Calu3 (cell line): ENCODE measurements at regions not wholly inside any gene's neighbourhood (a gene's known extent, or its start where the extent isn't known, plus 50 kb on each side); places are given as distances from the start of the nearest gene placed in this dataset.

ENCODE experiments used
- BruUV-seq: library from RNA; stranded (reverse); fragments of 400-500 nt; replicated peaks from 2 replicates; lab custom pipeline; 2021; lab: Mats Ljungman, UMichigan
- CTCF ChIA-PET: fragments of 300-600 bp; sonication (Branson Sonifier 250); formaldehyde crosslinking; loops from one replicate; lab custom pipeline; 2022; ENCODE audit warnings: antibody characterized with exemption; lab: Charles Lee
- DNase-seq: peaks from one replicate; pipeline ENCODE4 v3.0.0; 2022
- H3K27ac Mint-ChIP-seq: one replicate; pipeline ENCODE4 v1.8.0; 2022; ENCODE audit warnings: mixed read lengths; ENCODE audit not compliant: unreplicated experiment
- H3K27me3 Mint-ChIP-seq: one replicate; pipeline ENCODE4 v1.8.0; 2022; ENCODE audit warnings: mixed read lengths; ENCODE audit not compliant: unreplicated experiment
- H3K36me3 Mint-ChIP-seq: one replicate; pipeline ENCODE4 v1.8.0; 2022; ENCODE audit warnings: mild to moderate bottlenecking, moderate library complexity, mixed read lengths; ENCODE audit not compliant: insufficient read depth, unreplicated experiment
- H3K4me1 Mint-ChIP-seq: one replicate; pipeline ENCODE4 v1.8.0; 2022; ENCODE audit warnings: mild to moderate bottlenecking, low read depth, mixed read lengths; ENCODE audit not compliant: unreplicated experiment
- H3K4me3 Mint-ChIP-seq: one replicate; pipeline ENCODE4 v1.8.0; 2022; ENCODE audit warnings: mild to moderate bottlenecking, low read depth, moderate library complexity, mixed read lengths; ENCODE audit not compliant: unreplicated experiment
- H3K9me3 Mint-ChIP-seq: one replicate; pipeline ENCODE4 v1.8.0; 2022; ENCODE audit warnings: low read depth, mixed read lengths; ENCODE audit not compliant: unreplicated experiment
- CTCF ChIP-seq: fragments of 200-600 bp; IDR thresholded peaks from one replicate; pipeline ENCODE4 v1.8.0; 2022; ENCODE audit warnings: antibody characterized with exemption; ENCODE audit not compliant: unreplicated experiment
- intact Hi-C: fragments of 100-400 bp; cut with micrococcal nuclease; formaldehyde crosslinking; loops from one replicate; pipeline ENCODE4 v1.10.0; 2022; ENCODE audit not compliant: unreplicated experiment

GRCh38 chr13:78169386-78169785, 250.8 kb upstream of the EDNRB start:
- Mint-ChIP-seq H3K9me3 (no peaks in the 10 kb centered on the region), H3K4me1 (no peaks in the 10 kb centered on the region), H3K27ac (no peak overlapping the region), H3K36me3 (no peaks in the 10 kb centered on the region), H3K4me3 (no peak overlapping the region), H3K27me3 (no peaks in the 10 kb centered on the region)
- CTCF ChIA-PET = no interaction called here
- DNase-seq = no peak
- no TSS peak for BruUV-seq
- intact Hi-C loops = no loop called here
- TF ChIP-seq CTCF = no peak

GRCh38 chr13:78168981-78169380, 250.3 kb upstream of the EDNRB start:
- H3K27ac Mint-ChIP-seq = no peak overlapping the region
- DNase-seq = no peak
- no peak overlapping the region for H3K4me3 Mint-ChIP-seq
- no peaks in the 10 kb centered on the region for H3K27me3 Mint-ChIP-seq
- H3K4me1 Mint-ChIP-seq = no peaks in the 10 kb centered on the region
- BruUV-seq = no TSS peak
- CTCF ChIA-PET = no interaction called here
- no peaks in the 10 kb centered on the region for H3K9me3 Mint-ChIP-seq
- intact Hi-C loops = no loop called here
- TF ChIP-seq CTCF = no peak
- no peaks in the 10 kb centered on the region for H3K36me3 Mint-ChIP-seq

- H3K27ac Mint-ChIP-seq = no peak overlapping the region
Measured at GRCh38 chr13:78161266-78161665, 242.6 kb upstream of the EDNRB start.

GRCh38 chr13:78160793-78161192, 242.2 kb upstream of the EDNRB start:
- CTCF ChIA-PET = no interaction called here
- no peak for DNase-seq
- intact Hi-C loops = no loop called here
- H3K27ac Mint-ChIP-seq = no peak overlapping the region
- no peak overlapping the region for H3K4me3 Mint-ChIP-seq
- no peaks in the 10 kb centered on the region for H3K4me1 Mint-ChIP-seq
- H3K9me3 Mint-ChIP-seq = no peaks in the 10 kb centered on the region
- no TSS peak for BruUV-seq
- H3K36me3 Mint-ChIP-seq = no peaks in the 10 kb centered on the region
- no peak for TF ChIP-seq CTCF
- no peaks in the 10 kb centered on the region for H3K27me3 Mint-ChIP-seq

More at GRCh38 chr13:78161266-78161665, 242.6 kb upstream of the EDNRB start:
- H3K36me3 Mint-ChIP-seq = no peaks in the 10 kb centered on the region
- H3K9me3 Mint-ChIP-seq = no peaks in the 10 kb centered on the region
- CTCF ChIA-PET = no interaction called here
- H3K4me3 Mint-ChIP-seq = no peak overlapping the region
- no peaks in the 10 kb centered on the region for H3K27me3 Mint-ChIP-seq
- BruUV-seq = no TSS peak
- TF ChIP-seq CTCF = no peak
- no peaks in the 10 kb centered on the region for H3K4me1 Mint-ChIP-seq
- intact Hi-C loops = no loop called here
- DNase-seq = no peak
